ENCODE measurements at regions not wholly inside any gene's neighbourhood (a gene's known extent, or its start where the extent isn't known, plus 50 kb on each side); places are given as distances from the start of the nearest gene placed in this dataset.

- no peak for DNase-seq
These were observed 86.5 kb upstream of the PFN2 start for GRCh38 chr3:150057227-150057626.

DNA sequence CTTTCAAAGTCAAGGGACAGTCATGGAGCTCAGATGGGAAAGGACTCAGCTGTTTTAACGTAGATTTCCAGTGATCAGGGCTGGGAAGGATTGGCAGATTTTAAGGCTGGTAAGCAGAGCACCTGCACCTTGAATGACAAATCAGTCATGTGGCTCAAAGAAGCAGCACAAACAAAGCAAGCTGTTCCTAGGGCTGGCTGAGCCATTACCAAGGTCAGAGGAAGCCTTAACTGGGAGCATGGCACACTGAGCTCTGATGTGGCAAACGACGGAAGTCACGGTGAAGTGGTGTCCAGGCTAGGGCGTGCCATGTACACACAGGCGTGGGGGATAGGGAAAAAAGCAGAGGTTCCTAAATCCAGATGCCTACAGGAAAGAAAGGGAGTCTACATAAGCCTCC is 84.6 kb upstream of the PFN2 start:
- no peak for DNase-seq

GRCh38 chr3:150054635-150055034 is 83.9 kb upstream of the PFN2 start:
- DNase-seq = no peak

- DNase-seq = no peak
These were observed 79.8 kb upstream of the PFN2 start for GRCh38 chr3:150050510-150050909.

DNA sequence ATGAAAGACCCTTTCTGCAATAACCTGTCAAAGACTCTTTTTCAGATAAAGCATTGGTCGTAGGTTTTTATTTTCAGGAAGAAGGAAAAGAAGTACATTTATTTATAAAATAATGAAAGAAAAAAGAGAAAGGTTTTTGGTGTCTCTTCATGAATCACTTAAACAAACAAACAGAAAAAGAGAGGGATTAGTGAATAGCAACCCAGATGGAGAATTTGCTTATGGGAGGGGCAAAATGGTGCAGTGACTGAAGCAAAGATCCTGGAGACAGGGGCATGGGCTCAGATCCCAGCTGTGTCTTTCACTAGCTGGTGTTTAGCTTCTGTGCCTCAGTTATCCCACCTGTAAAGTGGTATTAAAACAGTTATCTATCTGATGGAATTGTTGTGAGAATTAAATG is 78.6 kb upstream of the PFN2 start:
- DNase-seq = no peak

- DNase-seq = no peak
These were observed 71.2 kb upstream of the PFN2 start for GRCh38 chr3:150041877-150042276.

- no peak for DNase-seq
These were observed 69.4 kb upstream of the PFN2 start for GRCh38 chr3:150040097-150040496.

- DNase-seq = no peak
These were observed 68.1 kb upstream of the PFN2 start for GRCh38 chr3:150038830-150039229.

DNA sequence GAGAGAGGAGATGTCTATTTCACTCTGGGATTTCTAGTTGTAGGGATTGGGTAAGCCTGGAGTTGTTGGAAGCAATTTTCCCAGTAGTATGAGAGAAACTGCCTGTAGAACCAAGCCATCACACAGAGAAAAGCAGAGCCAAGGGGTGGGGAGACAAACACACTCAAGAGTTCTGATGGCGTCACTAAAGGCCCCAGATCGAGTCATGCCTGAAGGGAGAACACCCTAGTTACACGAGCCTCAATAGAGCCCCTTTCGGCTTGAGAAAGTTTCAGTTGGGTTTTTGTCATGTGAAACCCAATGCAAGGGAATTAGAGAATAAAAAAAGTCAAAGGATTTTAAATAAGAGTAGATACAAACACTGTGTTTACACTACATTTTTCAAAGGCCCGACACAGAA is 66.1 kb upstream of the PFN2 start:
- no peak for DNase-seq

DNA sequence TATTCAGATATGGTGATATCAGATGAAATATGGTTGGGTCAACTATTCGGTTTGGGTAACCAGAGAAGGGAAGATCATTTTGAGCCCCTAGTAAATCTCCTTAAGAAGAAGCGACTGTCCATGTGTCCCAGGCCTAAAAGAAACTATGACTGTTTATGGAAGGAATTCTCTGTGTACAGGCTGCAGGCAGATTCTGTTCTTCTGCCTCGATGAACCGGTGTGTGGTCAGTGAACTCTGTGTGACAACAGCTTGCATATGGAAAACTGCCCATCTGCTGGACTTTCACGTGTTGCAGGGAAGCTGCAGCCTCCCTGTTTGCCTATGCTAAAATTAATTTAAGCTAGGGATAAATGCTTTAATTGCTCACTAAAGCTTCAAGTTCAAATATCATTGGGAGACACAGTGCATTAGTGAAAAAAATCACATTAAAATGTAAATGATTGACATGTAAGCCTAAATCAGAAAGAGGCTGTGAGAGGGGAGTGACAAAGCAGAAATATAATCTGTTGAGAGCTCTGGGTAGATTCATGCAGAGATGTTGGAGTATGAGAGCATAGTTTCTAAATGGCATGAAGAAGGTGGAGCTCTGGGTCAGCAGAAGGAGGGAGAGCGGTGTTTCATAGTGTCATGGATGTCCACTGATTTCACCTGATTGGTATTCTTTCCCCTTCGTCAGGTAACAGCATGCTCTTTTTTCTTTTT is 65.4 kb upstream of the PFN2 start:
- DNase-seq = no peak

DNA sequence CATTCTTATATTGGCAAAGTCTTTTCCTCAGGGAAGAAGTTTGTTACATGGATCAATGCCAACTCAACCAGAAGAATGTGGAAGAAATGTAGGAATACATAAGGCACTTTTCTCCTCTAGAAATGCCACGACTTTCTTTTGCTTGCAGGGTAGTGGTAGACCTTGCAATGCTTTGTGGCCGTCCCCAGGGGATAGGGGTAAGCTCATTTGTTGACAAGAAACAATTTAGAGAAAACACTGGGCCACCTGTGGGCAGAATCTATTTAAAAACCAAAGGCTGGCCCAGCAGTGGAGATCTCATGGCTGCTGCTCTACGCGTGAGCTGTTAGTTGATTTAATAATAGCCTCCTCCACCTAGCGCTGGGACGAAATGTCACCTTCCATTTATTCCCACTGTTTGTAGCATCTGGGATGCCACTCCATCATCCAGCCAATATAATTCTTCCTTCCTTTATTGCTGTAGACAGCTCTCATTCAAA is 64.6 kb upstream of the PFN2 start:
- DNase-seq = no peak

DNA sequence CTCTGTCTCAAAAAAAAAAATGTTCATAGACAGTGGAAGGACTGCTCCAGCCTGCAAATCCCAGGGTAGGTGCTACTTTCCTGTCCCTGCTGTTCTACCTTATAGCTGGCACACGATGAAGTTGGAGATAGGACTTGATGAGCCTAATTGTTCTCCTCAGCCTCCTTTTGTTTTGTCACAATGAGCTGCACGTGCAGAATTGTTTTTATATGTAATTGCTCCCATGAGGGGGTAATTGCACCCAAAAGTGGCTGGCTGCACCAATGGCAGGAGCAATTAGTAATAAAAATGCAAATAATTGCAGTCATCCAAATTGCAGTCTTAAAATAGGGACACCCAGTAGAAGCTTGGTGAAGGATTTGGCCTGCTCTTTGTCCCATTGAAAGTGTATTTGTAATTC is 63.0 kb upstream of the PFN2 start:
- DNase-seq = no peak

DNA sequence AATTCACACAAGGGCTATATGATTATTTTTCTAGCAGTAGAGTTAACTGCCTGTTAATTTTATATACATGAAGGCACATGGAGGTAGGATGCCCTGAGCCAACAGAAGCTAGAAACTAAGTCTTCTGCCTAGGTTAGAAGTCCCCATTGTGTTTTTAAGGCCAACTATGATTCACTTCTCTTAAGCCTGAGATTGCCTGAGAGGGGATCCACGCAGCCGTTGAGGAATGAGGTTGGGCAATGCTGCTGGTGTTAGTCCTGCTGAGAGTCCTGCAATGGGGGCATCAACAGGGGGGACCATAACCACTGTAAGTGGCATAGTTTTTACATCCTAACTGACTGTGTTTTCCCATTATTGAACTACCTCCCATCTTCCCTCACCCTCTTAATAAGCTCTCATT is 60.1 kb upstream of the PFN2 start:
- DNase-seq = no peak

DNA sequence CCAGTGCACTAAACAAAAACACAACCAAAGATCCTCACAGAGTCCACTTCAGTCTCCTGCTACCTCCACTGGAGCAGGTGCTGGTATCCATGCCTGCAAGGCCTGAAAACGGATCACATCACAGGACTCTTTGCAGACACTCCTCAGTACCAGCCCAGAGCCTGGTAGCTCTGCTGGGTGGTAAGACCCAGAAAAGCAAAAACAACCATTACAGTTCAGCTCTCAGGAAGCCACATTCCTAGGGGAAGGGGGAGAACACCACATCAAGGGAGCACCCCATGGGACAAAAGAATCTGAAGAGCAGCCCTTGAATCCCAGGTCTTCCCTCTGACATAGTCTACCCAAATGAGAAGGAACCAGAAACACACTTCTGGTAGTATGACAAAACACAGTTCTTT is 52.5 kb upstream of the PFN2 start:
- no peak for DNase-seq

DNA sequence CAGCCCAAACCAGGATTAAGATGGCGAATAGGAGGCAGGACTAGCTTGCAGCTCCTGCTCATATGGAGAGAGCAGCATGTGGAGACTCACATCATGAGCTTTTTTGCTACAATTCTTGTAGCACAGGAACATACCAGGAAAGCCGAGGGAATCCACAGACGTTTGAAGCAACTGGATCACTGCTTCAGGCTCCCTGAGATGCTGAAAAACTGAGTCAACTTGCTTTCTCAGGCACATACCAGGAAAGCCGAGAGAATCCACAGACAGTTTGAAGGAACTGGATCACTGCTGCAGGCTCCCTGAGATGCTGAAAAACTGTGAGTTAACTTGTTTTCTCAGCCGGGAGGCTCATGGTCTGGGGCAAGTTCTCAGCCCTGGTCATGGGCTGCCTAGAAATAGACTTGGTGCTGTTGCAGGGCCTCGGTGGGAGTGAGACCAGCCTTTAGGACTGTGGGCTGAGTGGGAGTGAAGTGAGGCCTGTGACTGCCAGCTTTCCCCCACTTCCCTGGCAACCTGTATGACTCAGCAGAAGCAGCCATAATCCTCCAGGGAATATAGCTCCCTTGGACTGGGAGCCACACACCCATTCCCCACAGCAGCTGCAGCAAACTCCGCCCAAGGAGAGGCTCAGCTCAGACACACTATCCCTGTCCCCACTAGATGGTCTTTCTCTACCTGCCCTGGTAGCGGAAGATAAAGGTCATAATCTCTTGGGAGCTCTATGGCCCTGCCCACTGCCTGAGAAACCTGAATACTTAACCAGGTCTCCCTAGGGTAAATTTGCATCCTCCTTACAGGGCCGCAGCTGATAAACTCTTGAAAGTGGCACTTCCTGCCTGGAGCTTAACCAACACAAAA is 51.9 kb upstream of the PFN2 start:
- no peak for DNase-seq

DNA sequence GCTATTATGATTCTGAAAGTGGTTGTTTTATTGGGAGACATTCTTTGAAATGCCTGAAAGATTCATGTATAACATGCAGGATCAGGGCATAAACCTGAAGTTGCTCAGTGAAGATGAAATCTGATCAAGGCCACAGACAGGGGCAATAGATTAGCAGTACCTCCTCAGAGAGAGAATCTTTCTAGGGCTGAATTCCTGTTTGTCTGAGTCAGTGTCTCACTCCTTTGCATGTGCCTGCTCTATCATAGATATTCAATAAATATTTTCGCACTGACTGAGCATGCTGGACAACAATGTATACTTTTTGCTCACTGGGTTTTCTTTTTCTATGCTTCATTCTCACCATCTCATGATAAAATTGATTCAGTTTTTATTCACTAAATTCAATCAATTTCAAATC is 49.8 kb upstream of the PFN2 start:
- no peak for DNase-seq

Measured in T-helper 9 cell (primary cell).